ENCODE measurements at regions not wholly inside any gene's neighbourhood (a gene's known extent, or its start where the extent isn't known, plus 50 kb on each side); places are given as distances from the start of the nearest gene placed in this dataset.

DNA sequence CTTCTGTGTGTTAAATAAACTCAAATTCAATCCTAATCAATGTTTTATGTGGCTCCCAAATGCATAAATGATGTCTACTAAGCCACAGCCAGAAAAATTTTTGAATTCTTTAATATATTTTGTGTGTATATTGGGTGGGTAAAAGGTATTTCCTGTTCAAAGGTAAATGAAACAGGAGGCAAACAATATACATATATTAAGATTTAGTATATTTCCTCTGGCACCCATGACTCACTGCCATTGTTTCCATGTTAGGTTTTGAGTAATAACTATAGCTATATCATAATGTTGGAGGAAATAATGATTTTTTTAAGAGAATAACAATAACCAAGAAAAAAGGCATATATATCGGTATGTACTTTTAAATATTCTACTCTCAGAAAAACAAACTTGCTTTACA is 1071.9 kb upstream of the CDH10 start:
- intact Hi-C loops (cut with DNase I) = no loop called here
- TF ChIP-seq, protein P1, sequence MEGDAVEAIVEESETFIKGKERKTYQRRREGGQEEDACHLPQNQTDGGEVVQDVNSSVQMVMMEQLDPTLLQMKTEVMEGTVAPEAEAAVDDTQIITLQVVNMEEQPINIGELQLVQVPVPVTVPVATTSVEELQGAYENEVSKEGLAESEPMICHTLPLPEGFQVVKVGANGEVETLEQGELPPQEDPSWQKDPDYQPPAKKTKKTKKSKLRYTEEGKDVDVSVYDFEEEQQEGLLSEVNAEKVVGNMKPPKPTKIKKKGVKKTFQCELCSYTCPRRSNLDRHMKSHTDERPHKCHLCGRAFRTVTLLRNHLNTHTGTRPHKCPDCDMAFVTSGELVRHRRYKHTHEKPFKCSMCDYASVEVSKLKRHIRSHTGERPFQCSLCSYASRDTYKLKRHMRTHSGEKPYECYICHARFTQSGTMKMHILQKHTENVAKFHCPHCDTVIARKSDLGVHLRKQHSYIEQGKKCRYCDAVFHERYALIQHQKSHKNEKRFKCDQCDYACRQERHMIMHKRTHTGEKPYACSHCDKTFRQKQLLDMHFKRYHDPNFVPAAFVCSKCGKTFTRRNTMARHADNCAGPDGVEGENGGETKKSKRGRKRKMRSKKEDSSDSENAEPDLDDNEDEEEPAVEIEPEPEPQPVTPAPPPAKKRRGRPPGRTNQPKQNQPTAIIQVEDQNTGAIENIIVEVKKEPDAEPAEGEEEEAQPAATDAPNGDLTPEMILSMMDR (IDR thresholded peaks at IDR 0.05; ENCODE audit: borderline replicate concordance, extremely low read depth, insufficient read depth) = no peak
- Histone ChIP-seq H3K4me1 (ENCODE audit: control insufficient read depth in 2 of 3, insufficient read depth in 2 of 3, low read depth in 1 of 3, low read length in 3 of 3) (no peaks in the 10 kb centered on the region), H3K27ac (ENCODE audit: low read depth in 2 of 2, low read length in 2 of 2) (no peak overlapping the region), H3K27me3 (ENCODE audit: control insufficient read depth, insufficient read depth, low read length) (no peaks in the 10 kb centered on the region), H3K4me3 (ENCODE audit: low read length in 3 of 3) (no peak overlapping the region), H3K9me3 (ENCODE audit: control insufficient read depth in 2 of 3, insufficient read depth in 1 of 3, low read length in 3 of 3) (no peaks in the 10 kb centered on the region), H3K36me3 (ENCODE audit: control insufficient read depth in 2 of 3, insufficient read depth in 3 of 3, low read length in 3 of 3) (no peaks in the 10 kb centered on the region), H3K9ac (ENCODE audit: low read length in 3 of 3) (no peak overlapping the region)
- FAIRE-seq = no peak
- DNase-seq = no peak

DNA sequence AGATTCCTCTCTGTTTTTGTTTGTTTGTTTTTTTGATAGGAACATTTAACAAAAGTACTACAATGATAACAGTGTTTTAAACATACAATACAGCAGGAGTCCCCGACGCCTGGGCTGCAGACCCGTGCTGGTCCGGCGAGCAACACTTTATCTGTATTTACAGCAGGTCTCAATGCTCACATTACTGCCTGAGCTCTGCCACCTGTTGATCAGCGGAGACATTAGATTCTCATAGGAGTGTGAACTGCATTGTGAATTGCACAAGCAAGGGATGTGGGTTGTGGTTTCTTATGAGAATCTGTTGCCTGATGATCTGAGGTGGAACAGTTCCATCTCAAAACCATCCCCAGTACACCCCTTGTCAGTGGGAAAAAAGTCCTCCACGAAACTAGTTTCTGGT is 1068.5 kb upstream of the CDH10 start:
- intact Hi-C loops (cut with DNase I) = no loop called here
- H3K36me3 ChIP-seq (ENCODE audit: control insufficient read depth in 2 of 3, insufficient read depth in 3 of 3, low read length in 3 of 3) = no peaks in the 10 kb centered on the region
- no peak for FAIRE-seq

DNA sequence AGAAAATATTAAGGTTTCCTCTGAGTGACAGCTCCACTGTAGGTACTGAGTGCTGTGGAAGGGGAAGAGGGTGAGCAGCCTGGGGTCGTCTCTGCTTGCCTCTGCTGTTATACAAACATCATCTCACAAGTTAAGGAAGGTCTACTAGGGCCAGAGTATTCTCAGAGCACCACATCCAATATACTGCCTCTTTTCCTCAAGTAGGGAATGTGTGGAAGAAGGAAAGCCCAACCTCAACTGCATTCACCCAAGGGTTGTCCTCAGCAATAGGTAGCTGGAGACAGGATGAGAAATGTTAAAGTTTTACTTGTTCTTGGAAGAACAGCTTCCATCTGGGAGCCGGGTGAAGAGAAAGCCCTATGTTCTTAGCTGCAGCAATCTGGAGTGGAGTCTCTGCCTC is 1062.3 kb upstream of the CDH10 start:
- H3K27ac ChIP-seq (ENCODE audit: low read depth in 2 of 2, low read length in 2 of 2) = no peak overlapping the region
- intact Hi-C loops (cut with DNase I) = no loop called here
- FAIRE-seq = no peak

More for the DNA sequence above, 1068.5 kb upstream of the CDH10 start:
- Histone ChIP-seq H3K9me3 (ENCODE audit: control insufficient read depth in 2 of 3, insufficient read depth in 1 of 3, low read length in 3 of 3) (no peaks in the 10 kb centered on the region), H3K27ac (ENCODE audit: low read depth in 2 of 2, low read length in 2 of 2) (no peak overlapping the region), H3K9ac (ENCODE audit: low read length in 3 of 3) (no peak overlapping the region), H3K4me1 (ENCODE audit: control insufficient read depth in 2 of 3, insufficient read depth in 2 of 3, low read depth in 1 of 3, low read length in 3 of 3) (no peaks in the 10 kb centered on the region), H3K4me3 (ENCODE audit: low read length in 3 of 3) (no peak overlapping the region), H3K27me3 (ENCODE audit: control insufficient read depth, insufficient read depth, low read length) (no peaks in the 10 kb centered on the region)
- TF ChIP-seq, protein P1 (IDR thresholded peaks at IDR 0.05; ENCODE audit: borderline replicate concordance, extremely low read depth, insufficient read depth) = no peak
- DNase-seq = peak in 4 of 5 donors; percentile 14 to 43 (median 30)

More for the DNA sequence above, 1062.3 kb upstream of the CDH10 start:
- TF ChIP-seq, protein P1 (IDR thresholded peaks at IDR 0.05; ENCODE audit: borderline replicate concordance, extremely low read depth, insufficient read depth) = no peak
- Histone ChIP-seq H3K36me3 (ENCODE audit: control insufficient read depth in 2 of 3, insufficient read depth in 3 of 3, low read length in 3 of 3) (no peaks in the 10 kb centered on the region), H3K4me3 (ENCODE audit: low read length in 3 of 3) (no peak overlapping the region), H3K4me1 (ENCODE audit: control insufficient read depth in 2 of 3, insufficient read depth in 2 of 3, low read depth in 1 of 3, low read length in 3 of 3) (no peaks in the 10 kb centered on the region), H3K9me3 (ENCODE audit: control insufficient read depth in 2 of 3, insufficient read depth in 1 of 3, low read length in 3 of 3) (no peaks in the 10 kb centered on the region), H3K9ac (ENCODE audit: low read length in 3 of 3) (no peak overlapping the region), H3K27me3 (ENCODE audit: control insufficient read depth, insufficient read depth, low read length) (no peaks in the 10 kb centered on the region)
- peak in 1 of 5 donors; percentile 7 for DNase-seq
